ENCODE measurements at regions not wholly inside any gene's neighbourhood (a gene's known extent, or its start where the extent isn't known, plus 50 kb on each side); places are given as distances from the start of the nearest gene placed in this dataset.

- TF ChIP-seq CTCF (IDR thresholded peaks at IDR 0.05): no peak
- TF ChIP-seq POLR2A (IDR thresholded peaks at IDR 0.05; ENCODE audit: low read depth): no peak
- no peak for TF ChIP-seq EP300 (IDR thresholded peaks at IDR 0.05)
- TF ChIP-seq POLR2AphosphoS5 (IDR thresholded peaks at IDR 0.05): no peak
Measured at GRCh38 chr13:75197803-75198202, 284.2 kb downstream of the TBC1D4 start.
